H9 (cell line): ENCODE measurements at regions not wholly inside any gene's neighbourhood (a gene's known extent, or its start where the extent isn't known, plus 50 kb on each side); places are given as distances from the start of the nearest gene placed in this dataset.

Source experiments
- DNase-seq: peaks from one replicate; pipeline ENCODE4 v3.0.0-alpha.2; 2017
- H2AFZ ChIP-seq: one replicate; pipeline ENCODE4 v1.6.1; 2013; ENCODE audit warnings: mild to moderate bottlenecking, low read length, control low read depth, moderate library complexity
- H2AK5ac ChIP-seq: 2 replicates; pipeline ENCODE4 v1.6.1; 2013; ENCODE audit warnings: low read length, control low read depth, mixed read lengths; ENCODE audit not compliant: insufficient read length
- H2BK120ac ChIP-seq: one replicate; pipeline ENCODE4 v1.6.1; 2013; ENCODE audit warnings: low read depth, mild to moderate bottlenecking, low read length, control low read depth, inconsistent platforms; ENCODE audit not compliant: poor library complexity, severe bottlenecking
- H2BK12ac ChIP-seq: 2 replicates; pipeline ENCODE4 v1.6.1; 2013; ENCODE audit warnings: low read length, control low read depth, mixed read lengths, low read depth; ENCODE audit not compliant: insufficient read length
- H2BK15ac ChIP-seq: 2 replicates; pipeline ENCODE4 v1.6.1; 2013; ENCODE audit warnings: low read depth, low read length, control low read depth
- H2BK20ac ChIP-seq: one replicate; pipeline ENCODE4 v1.6.1; 2013; ENCODE audit warnings: low read depth, mild to moderate bottlenecking, low read length, control low read depth, inconsistent platforms; ENCODE audit not compliant: poor library complexity, severe bottlenecking
- H2BK5ac ChIP-seq: 2 replicates; pipeline ENCODE4 v1.6.1; 2013; ENCODE audit warnings: low read length, control low read depth, mixed read lengths; ENCODE audit not compliant: insufficient read length
- H3K14ac ChIP-seq: 2 replicates; pipeline ENCODE4 v1.6.1; 2013; ENCODE audit warnings: low read length, control low read depth; ENCODE audit not compliant: insufficient read depth
- H3K18ac ChIP-seq: 2 replicates; pipeline ENCODE4 v1.6.1; 2013; ENCODE audit warnings: low read depth, mild to moderate bottlenecking, mixed read lengths, low read length, control low read depth; ENCODE audit not compliant: insufficient read length
- H3K23ac ChIP-seq: 2 replicates; pipeline ENCODE4 v1.6.1; 2013; ENCODE audit warnings: low read length, control low read depth, mixed read lengths, low read depth; ENCODE audit not compliant: insufficient read length
- H3K23me2 ChIP-seq: 2 replicates; pipeline ENCODE4 v1.6.1; 2013; ENCODE audit warnings: low read depth, mild to moderate bottlenecking, mixed read lengths, low read length, control low read depth; ENCODE audit not compliant: insufficient read length, poor library complexity, severe bottlenecking
- H3K27ac ChIP-seq: 2 replicates; pipeline ENCODE4 v1.5.1; 2013; ENCODE audit warnings: low read length, control low read depth, mixed read lengths, low read depth; ENCODE audit not compliant: insufficient read length
- H3K27me3 ChIP-seq: 2 replicates; pipeline ENCODE4 v1.6.1; 2013; ENCODE audit warnings: low read length, control low read depth, inconsistent platforms; ENCODE audit not compliant: insufficient read depth
- H3K4ac ChIP-seq: 2 replicates; pipeline ENCODE4 v1.6.1; 2013; ENCODE audit warnings: low read depth, mild to moderate bottlenecking, control low read depth, inconsistent platforms, low read length, moderate library complexity
- H3K4me1 ChIP-seq: 2 replicates; pipeline ENCODE4 v1.6.1; 2013; ENCODE audit warnings: low read length, control low read depth, inconsistent platforms; ENCODE audit not compliant: insufficient read depth
- H3K4me2 ChIP-seq: 2 replicates; pipeline ENCODE4 v1.6.1; 2013; ENCODE audit warnings: low read length, control low read depth, mixed read lengths; ENCODE audit not compliant: insufficient read length, insufficient read depth
- H3K56ac ChIP-seq: 2 replicates; pipeline ENCODE4 v1.6.1; 2013; ENCODE audit warnings: low read depth, mild to moderate bottlenecking, mixed read lengths, low read length, control low read depth; ENCODE audit not compliant: insufficient read length
- H3K79me1 ChIP-seq: 2 replicates; pipeline ENCODE4 v1.6.1; 2013; ENCODE audit warnings: low read depth, mild to moderate bottlenecking, moderate library complexity, low read length, control low read depth, inconsistent platforms; ENCODE audit not compliant: insufficient read depth, poor library complexity, severe bottlenecking
- H3K79me2 ChIP-seq: 2 replicates; pipeline ENCODE4 v1.6.1; 2013; ENCODE audit warnings: low read length, control low read depth, inconsistent platforms; ENCODE audit not compliant: insufficient read depth
- H3K9ac ChIP-seq: 2 replicates; pipeline ENCODE4 v1.6.1; 2013; ENCODE audit warnings: low read length, control low read depth, mixed read lengths; ENCODE audit not compliant: insufficient read length; ENCODE audit errors: extremely low read depth
- H3K9me3 ChIP-seq: one replicate; pipeline ENCODE4 v1.6.1; 2013; ENCODE audit warnings: low read depth, low read length, inconsistent platforms; ENCODE audit not compliant: control insufficient read depth
- H3T11ph ChIP-seq: one replicate; pipeline ENCODE4 v1.6.1; 2013; ENCODE audit warnings: mild to moderate bottlenecking, low read length, control low read depth, inconsistent platforms
- H4K20me1 ChIP-seq: one replicate; pipeline ENCODE4 v1.6.1; 2013; ENCODE audit not compliant: control insufficient read depth, insufficient read length, insufficient read depth
- H4K5ac ChIP-seq: 2 replicates; pipeline ENCODE4 v1.6.1; 2013; ENCODE audit warnings: low read depth, mild to moderate bottlenecking, mixed read lengths, low read length, control low read depth; ENCODE audit not compliant: insufficient read length
- H4K8ac ChIP-seq: replicated peaks from 2 replicates; pipeline ENCODE4 v1.6.1; 2013; ENCODE audit warnings: low read length, control low read depth, mixed read lengths, low read depth; ENCODE audit not compliant: insufficient read length
- H4K91ac ChIP-seq: 2 replicates; pipeline ENCODE4 v1.6.1; 2013; ENCODE audit warnings: low read depth, mild to moderate bottlenecking, moderate library complexity, mixed read lengths, low read length, control low read depth; ENCODE audit not compliant: insufficient read length
- H3K27ac Mint-ChIP-seq, 3 experiments: 2 replicates in 2 of 3; 3 replicates in 1 of 3; pipeline ENCODE4 v1.8.0; 2020 to 2021; ENCODE audit warnings: mixed read lengths in 3 of 3, mild to moderate bottlenecking in 1 of 3, moderate library complexity in 1 of 3
- H3K27me3 Mint-ChIP-seq: 2 replicates; pipeline ENCODE4 v1.8.0; 2021; ENCODE audit warnings: low read depth, mild to moderate bottlenecking, moderate library complexity, mixed read lengths
- H3K36me3 Mint-ChIP-seq, 3 experiments: 2 replicates in 2 of 3; 3 replicates in 1 of 3; pipeline ENCODE4 v1.8.0; 2020 to 2021; ENCODE audit warnings: low read depth in 3 of 3, mixed read lengths in 3 of 3; ENCODE audit not compliant: insufficient read depth in 1 of 3
- H3K4me1 Mint-ChIP-seq, 2 experiments: 2 replicates each; pipeline ENCODE4 v1.8.0; 2020; ENCODE audit warnings: mixed read lengths in 2 of 2
- H3K4me3 Mint-ChIP-seq, 2 experiments: 2 replicates in 1 of 2; 3 replicates in 1 of 2; pipeline ENCODE4 v1.8.0; 2020 to 2021; ENCODE audit warnings: mild to moderate bottlenecking in 2 of 2, mixed read lengths in 2 of 2, moderate library complexity in 1 of 2
- H3K9me3 Mint-ChIP-seq, 2 experiments: 2 replicates in 1 of 2; 3 replicates in 1 of 2; pipeline ENCODE4 v1.8.0; 2020; ENCODE audit warnings: mild to moderate bottlenecking in 2 of 2, mixed read lengths in 2 of 2, moderate library complexity in 1 of 2
- WGBS: extraction: QIAGEN DNeasy Blood & Tissue Kit; methylation state at CpG from one replicate; pipeline ENCODE4 v1.1.7; 2013; ENCODE audit warnings: missing lambda C conversion rate, low lambda C conversion rate, mixed read lengths; ENCODE audit not compliant: insufficient read length; ENCODE audit errors: extremely low coverage; 5-methylcytosine and 5-hydroxymethylcytosine counted together
- TF ChIP-seq, protein P1 (sequence below): fragments of 200-600 bp; sonication (generic); conservative IDR thresholded peaks from 3 replicates; pipeline ENCODE4 v1.8.0; 2021; ENCODE audit warnings: antibody characterized with exemption, mild to moderate bottlenecking

DNA sequence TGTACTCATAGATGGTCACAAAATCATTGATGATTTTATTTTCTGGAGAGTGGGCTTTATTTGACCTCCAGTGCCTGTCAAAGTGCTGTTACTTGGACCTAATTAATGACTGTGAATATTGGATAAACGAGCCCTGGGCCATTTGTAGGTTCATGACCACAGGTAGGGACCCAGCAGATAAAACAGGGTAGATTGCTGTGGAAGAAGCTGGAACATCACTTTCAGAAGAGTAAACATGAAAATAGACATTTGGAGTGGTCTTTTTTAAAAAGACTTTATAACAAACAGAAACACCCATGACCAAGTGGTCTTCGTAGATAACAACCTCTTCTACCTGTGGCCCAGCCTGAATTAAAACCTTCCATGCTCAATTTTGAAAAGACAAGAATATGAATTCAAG, 472.8 kb upstream of the MKI67 start:
- H4K8ac ChIP-seq: no peak overlapping the region
- H3K4me2 ChIP-seq: no peak overlapping the region
- DNase-seq: no peak
- no peak overlapping the region for H3K18ac ChIP-seq
- Mint-ChIP-seq H3K4me3 (no peak overlapping the region), H3K36me3 (peaks cover 0 to 18% (median 2%) of the 10 kb centered on the region in 3 experiments; a peak in 3 of 7 replicates), H3K27ac (no peak overlapping the region), H3K9me3 (peaks cover 15 to 20% of the 10 kb centered on the region in 2 experiments; a peak in 4 of 5 replicates), H3K27me3 (peaks cover 2% of the 10 kb centered on the region), H3K4me1 (no peaks in the 10 kb centered on the region)
- H2AFZ ChIP-seq: no peak overlapping the region
- H3T11ph ChIP-seq: no peak overlapping the region
- H2BK15ac ChIP-seq: no peak overlapping the region
- no peak overlapping the region for H3K14ac ChIP-seq
- H2BK5ac ChIP-seq: no peak overlapping the region
- H3K27ac ChIP-seq: no peak overlapping the region
- no peaks in the 10 kb centered on the region for H3K79me2 ChIP-seq
- no peak overlapping the region for H2BK12ac ChIP-seq
- H3K23me2 ChIP-seq: no peaks in the 10 kb centered on the region
- no peak overlapping the region for H2BK120ac ChIP-seq
- H3K4me1 ChIP-seq: no peaks in the 10 kb centered on the region
- no peaks in the 10 kb centered on the region for H3K79me1 ChIP-seq
- H3K27me3 ChIP-seq: no peaks in the 10 kb centered on the region
- no peak overlapping the region for H3K56ac ChIP-seq
- no peak overlapping the region for H3K4ac ChIP-seq
- H3K9me3 ChIP-seq: no peaks in the 10 kb centered on the region
- no CpG with 5 or more reads among the region's 2 CpGs for WGBS
- no peak overlapping the region for H2AK5ac ChIP-seq
- no peak overlapping the region for H4K5ac ChIP-seq
- H3K9ac ChIP-seq: no peak overlapping the region
- no peaks in the 10 kb centered on the region for H4K20me1 ChIP-seq
- no peak overlapping the region for H4K91ac ChIP-seq
- TF ChIP-seq, protein P1, sequence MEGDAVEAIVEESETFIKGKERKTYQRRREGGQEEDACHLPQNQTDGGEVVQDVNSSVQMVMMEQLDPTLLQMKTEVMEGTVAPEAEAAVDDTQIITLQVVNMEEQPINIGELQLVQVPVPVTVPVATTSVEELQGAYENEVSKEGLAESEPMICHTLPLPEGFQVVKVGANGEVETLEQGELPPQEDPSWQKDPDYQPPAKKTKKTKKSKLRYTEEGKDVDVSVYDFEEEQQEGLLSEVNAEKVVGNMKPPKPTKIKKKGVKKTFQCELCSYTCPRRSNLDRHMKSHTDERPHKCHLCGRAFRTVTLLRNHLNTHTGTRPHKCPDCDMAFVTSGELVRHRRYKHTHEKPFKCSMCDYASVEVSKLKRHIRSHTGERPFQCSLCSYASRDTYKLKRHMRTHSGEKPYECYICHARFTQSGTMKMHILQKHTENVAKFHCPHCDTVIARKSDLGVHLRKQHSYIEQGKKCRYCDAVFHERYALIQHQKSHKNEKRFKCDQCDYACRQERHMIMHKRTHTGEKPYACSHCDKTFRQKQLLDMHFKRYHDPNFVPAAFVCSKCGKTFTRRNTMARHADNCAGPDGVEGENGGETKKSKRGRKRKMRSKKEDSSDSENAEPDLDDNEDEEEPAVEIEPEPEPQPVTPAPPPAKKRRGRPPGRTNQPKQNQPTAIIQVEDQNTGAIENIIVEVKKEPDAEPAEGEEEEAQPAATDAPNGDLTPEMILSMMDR: no peak
- no peak overlapping the region for H2BK20ac ChIP-seq
- H3K23ac ChIP-seq: no peak overlapping the region
